HG03045 (cell line): ENCODE measurements at regions not wholly inside any gene's neighbourhood (a gene's known extent, or its start where the extent isn't known, plus 50 kb on each side); places are given as distances from the start of the nearest gene placed in this dataset.

ENCODE experiments used
- ATAC-seq: cut with Tn5 transposase; IDR thresholded peaks from one replicate; pipeline ENCODE4 v1.9.1; 2021; ENCODE audit warnings: mild to moderate bottlenecking, moderate library complexity; ENCODE audit not compliant: unreplicated experiment

DNA sequence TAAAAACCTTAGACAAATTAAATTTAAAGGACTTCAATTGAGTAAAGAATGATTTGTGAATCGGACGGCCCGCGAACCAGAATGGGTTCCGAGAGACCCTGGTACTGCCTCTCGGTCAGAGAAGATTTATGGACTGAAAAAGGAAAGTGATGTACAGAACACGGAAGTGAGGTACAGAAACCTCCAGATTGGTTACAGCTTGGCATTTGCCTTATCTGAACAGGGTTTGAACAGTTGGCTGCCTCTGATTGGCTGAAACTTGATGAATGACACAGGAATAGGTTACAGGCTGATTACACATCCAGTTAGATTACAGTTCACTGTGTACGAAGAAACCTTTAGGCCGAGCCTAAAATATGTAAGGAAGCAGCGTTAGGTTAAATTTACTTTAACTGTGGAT, 156.5 kb upstream of the EGFLAM start:
- ATAC-seq, result no peak

DNA sequence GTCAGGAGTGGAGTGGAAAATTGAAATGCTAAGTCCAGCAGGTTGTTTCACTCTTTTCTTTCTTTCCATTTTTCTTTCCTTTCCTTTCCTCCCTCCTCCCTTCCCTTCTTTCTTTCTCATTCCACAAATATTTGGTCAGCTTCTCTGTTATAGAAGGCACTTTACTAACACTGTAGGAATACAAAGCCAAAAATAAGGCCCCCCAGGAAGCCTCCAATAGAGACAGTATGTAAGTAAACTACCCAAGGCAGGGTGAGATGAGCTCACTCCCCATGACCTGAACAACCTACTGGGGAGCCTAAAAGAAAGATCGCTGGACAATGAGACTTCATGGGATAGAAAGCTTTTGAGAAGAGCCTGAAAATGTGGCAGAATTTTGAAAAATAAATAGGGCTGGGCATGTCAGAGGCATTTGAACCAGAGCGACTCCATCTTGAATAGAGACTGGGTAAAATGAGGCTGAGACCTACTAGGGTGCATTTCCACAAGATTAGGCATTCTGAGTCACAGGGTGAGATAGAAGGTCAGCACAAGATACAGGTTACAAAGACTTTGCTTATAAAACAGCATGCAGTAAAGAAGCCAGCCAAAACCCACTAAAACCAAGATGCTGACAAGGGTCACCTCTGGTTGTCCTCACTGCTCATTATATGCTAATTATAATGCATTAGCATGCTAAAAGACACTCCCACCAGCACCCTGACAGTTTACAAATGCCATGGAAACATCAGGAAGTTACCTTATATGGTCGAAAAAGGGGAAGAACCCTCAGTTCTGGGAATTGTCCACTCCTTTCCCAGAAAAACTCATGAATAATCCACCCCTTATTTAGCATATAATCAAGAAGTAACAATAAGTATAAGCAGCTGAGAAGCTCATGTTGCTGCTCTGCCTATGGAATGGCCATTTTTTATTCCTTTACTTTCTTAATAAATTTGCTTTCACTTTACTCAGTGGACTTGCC, 158.9 kb upstream of the EGFLAM start:
- no peak for ATAC-seq

DNA sequence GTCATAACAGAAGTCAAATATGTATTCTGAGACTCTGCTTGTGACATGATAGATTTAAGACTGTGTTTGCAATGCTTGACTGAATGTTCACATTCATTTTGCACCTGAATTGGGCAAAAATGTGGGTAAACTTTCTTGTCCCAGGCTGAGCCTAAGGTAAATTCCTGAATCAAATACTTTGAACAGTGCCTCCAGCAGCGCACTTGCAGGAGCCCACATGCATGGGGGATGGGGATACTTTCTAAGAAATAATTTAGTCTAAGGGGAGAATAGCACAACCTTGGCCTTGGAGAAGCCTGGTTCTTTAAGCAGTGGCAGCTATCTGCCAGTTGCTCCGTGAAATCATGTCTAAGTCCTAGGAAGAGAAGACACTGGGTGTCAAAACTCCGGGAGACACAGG, 163.5 kb upstream of the EGFLAM start:
- ATAC-seq, result no peak

DNA sequence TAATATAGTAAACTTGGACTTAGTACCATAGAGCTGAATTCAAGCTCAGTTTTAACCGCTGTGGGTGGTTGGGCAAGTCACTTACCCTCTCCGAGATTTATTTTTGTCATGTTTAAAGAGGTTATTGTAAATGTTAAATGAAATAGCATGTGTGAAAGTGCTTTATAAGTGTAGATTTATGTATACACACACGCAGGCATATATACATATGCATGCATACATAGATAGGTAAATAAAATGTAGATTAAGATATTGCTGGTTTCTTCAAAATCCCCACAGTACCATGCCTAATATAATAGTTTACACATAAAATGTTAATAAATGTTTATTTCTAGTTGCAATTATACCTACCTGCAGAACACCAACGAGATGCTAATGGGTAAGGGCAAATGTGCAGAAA, 164.5 kb upstream of the EGFLAM start:
- ATAC-seq, result no peak

DNA sequence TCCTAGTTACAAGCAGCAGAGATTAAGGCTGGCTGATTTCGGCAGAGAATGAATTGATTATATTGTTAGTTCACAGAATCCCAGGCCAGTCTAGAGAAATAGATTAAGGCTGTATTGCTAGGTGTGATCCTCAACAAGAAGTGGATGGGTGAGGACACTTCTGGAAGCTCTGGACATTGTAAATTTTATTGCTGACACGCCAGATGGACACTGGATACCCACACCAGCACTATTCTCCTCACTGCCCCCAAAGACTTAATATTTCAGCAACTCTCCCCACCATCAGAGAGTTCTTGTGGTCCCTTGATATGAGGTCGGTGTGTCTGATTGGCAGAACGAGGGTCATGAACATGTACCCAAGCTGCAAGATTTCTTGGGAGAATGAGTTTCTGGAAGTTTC, 171.6 kb upstream of the EGFLAM start:
- ATAC-seq, result no peak

DNA sequence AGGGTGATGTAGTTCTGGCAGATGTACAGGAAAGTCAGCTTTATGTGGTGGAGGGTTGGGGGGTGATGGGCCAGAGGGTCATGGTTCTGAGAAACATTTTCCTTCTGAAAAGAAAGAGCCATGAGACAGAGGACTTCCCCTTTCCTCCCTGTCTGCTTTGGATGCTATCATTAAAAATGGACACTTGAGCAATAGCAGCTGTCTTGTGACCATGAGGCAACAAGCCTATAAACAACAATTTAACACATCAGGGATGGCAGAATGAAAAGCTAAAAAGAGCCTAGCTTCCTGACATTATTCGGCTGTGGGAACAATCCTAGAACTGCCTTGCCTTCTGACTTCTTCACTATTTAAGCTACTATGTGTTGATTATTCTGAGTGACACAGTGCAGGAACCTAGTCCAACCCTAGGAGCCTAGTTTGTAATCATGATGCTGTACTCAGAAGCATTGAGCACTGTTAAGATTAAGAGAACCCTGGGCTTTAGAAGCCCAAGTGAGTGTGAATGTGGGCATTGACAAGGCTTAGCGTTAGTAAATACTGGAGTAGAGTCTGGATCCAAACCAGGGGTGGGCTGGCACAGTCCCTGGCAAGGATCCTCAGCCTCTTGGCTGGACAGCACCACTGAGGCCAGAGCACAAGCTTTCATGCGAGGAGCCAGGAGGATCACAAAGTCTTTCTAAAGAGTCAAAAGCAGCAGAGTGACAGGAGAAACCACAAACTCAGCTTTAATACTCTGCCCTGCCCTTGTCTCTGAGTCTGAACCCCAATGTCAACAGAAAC, 178.5 kb upstream of the EGFLAM start:
- ATAC-seq, result no peak

DNA sequence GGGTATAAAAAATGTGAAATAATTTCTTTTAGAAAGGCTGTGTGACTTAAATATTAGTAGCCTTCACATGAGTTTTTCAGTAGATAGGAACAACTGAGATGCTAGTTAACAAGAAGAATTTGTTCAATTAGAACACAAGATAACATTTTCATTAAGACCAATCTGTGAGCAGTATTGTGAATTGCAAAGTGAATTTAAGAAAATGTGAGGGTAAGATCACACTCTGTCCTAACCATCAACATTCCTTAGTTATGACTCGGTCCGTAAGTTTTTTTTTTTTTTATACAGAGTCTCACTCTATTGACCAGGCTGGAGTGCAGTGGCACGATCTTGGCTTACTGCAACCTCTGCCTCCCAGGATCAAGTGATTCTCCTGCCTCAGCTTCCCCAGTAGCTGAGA, 180.2 kb upstream of the EGFLAM start:
- no peak for ATAC-seq

DNA sequence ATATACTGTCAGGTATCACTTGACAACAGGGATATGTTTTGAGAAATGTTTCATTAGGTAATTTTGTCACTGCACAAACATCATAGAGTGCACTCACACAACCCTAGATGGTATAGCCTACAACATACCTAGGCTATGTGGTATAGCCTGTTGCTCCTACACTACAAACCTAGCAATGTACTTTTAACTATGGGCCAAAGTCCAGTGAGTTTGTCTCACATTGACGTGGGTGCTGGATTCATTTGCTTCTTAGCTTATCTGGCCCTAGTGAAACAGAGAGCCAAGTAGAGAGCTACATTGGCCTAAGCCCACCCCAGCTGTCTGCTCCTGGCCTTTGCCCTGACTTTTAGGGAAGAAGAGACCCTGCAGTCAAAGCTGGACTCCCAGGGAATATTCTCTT, 180.7 kb upstream of the EGFLAM start:
- no peak for ATAC-seq

DNA sequence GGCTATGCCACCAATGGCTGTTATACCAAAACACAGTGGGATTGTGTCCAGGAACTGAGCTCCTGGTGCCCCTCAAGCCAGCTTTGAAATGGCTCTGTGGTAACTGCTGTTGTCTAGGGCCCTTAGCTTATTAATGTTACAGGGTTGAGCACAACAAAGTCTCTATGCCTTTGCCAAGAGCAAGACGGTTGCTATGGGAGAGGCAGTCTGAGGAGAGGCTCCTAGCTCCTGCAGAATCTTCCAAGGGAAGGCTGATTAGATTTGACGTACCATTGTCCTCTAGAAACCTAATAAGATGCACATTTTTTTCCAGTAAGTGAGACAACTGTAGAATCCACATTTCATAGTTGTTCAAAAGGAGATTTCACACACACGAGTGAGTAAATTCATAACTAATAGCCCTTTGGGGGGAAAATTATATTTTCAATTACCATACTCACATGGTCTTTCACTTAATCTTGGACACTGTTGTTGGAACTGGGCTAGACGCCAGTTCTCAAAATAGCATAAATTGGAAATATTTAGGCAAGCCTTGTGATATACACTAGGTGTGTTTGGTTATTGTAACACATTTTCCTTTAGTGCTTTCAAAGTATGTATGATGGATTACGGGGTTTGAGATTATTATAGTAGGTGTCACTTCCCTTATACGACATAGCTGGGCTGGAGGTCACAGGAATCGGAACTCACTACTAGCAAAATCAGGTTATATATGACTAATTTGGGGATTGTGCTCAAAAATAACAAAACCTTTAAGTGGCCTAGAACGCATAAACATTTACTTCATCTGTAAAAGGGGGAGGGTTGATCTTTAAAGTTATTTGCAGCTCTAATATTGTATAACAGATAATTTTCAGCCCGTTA, 186.3 kb upstream of the EGFLAM start:
- ATAC-seq, result no peak

DNA sequence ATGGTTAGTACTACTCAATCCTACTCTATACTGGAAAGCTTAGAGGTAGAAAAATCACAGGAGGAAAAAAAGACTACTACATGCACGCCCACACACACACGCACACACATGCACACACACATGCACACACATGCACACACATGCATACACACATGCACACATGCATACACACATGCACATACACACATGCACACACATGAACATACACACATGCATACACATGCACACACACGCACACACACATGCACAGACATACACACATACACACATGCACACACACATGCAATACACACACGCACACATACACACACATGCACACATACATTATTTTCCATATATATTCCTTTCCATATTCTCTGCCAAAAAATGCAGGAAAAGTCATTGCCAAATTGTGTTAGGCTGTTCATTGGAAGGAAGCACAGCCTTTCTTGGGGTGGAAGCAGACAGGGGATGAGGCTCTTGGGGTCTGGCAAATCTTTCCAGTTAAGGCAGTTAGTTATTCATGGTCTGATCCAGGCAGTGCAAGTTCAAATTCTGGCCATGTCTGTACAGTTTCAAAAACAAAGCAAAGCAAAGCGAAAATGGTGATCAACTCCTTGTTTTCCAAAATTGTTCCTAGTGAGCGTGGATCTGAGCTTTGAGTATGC, 187.9 kb upstream of the EGFLAM start:
- no peak for ATAC-seq

DNA sequence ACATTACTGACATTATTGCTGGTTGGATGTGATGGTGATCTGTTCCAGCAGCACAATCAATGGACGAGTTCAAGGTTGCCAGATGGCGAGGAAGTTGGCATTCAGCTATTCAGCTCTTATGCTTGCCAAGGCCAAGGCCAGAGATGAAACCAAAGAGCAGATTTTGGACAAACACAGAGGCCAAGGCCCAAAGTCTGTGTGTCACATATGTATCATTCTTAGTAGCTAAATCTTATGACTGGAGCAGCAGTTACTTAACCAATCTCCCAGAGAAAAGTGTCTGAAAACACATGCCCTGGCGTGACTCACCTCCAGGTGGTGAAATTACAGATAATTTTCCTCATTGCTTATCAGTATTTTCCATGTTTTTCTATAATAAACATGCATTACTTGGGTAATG, 189.0 kb upstream of the EGFLAM start:
- no peak for ATAC-seq

DNA sequence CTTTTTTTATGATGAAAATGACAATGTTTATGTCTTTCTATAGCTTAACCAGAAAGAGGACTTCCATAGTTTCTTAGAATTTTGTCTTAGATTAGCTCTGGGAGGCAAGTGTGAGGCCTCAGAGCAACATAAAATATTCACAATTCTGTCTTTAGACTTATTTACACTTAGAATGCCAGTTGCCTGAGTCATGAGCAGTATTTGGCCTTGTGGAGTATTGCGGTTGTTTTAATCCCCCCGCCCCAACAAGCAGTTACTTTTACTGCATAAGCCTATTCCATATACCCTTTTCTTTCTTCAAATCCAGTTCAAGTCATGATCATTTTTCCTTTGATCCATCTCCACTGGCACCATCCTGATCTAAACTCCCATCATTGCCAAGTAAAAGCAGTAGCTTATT, 198.0 kb upstream of the EGFLAM start:
- no peak for ATAC-seq

DNA sequence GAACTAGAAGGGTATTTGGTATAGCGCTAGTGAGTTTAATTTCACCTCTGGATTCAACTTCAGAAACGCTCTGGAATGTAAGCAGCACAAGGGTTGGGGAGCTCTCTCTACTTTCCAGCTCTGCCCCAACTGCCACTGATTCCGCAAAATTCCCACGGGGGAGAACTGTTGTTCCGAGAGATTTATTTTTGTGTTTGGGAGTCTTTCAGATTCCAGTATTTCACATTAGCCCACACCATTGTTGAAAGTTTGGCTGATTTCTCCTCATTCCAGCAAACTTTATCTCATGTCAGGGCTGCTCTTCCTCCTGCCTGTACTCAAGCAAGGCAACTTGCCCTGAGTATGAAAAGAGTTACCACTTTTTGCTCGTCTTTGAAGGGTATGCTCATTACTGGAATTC, 198.5 kb upstream of the EGFLAM start:
- ATAC-seq, result no peak

DNA sequence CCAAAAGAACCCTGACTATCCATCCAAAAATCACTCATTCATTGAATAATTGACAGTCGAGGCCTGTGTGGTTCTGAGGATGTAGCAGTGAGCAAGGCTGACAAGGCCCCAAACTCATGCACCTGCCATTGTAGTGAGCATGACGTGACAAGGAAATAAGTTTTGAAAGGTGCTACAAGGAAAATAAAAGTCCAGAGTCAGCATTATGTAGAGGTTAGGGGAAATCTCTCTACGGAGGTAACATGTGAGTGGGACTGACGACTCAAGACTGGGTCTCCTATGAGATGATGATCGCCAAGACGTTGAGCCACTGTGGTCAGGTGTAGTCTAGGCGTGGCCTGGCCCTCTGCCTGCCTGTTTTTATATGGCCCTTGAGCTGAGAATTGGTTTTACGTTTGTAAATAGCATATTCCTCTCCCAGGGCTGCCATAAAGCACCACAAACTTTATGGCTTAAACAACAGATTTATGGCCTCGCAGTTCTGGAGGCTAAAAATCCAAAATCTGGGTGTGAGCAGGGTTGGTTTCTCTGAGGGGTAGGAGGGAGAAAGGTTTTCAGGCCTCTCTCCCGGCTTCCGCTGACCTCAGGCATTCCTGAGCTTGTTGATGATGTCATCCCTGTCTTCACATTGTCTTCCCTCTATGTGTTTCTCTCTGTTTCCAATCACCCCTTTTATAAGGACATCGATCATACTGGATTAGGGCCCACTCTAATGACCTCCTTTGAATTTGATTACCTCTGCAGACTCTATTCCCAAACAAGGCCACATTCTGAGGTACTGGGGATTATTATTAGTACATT, 206.4 kb upstream of the EGFLAM start:
- ATAC-seq, result no peak

DNA sequence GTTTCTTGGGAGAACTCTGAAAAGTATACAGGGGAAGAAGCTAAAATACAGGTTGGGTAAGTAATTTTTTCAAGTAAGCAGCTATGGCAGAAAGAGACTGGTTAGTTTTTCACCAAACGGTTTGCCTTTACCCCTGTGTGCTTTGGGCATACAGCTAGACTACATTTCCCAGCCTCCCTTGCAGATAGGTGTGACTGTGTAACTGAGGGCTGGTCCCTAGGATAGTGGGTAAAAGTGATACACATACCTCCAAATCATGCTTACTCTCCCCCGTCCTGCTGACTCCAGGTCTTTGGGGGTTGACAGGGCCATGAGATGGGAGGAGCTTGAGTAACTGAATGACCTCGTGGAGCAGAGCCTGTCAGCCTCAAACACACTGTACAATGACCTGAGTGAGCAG, 208.6 kb upstream of the GDNF start:
- ATAC-seq, result no peak

DNA sequence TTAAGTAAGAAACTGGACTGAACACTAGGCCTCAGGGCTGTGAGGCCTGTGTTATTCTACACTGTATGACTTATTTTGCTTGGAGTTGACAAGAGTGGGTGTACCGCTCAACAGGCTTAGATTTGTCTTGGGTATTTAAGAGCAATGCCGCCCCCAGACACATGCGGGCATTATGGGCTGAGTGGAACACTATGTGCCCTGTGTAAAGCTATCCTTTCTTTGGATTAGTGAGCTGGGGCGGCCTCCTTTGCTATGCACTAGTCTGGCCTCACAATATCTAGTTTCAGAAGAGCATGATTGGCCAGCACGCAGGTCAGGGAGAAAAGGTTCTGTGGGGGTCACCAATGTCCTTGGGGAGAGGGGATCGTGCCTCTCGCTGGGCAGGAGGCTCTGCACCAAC, 206.3 kb upstream of the GDNF start:
- no peak for ATAC-seq

DNA sequence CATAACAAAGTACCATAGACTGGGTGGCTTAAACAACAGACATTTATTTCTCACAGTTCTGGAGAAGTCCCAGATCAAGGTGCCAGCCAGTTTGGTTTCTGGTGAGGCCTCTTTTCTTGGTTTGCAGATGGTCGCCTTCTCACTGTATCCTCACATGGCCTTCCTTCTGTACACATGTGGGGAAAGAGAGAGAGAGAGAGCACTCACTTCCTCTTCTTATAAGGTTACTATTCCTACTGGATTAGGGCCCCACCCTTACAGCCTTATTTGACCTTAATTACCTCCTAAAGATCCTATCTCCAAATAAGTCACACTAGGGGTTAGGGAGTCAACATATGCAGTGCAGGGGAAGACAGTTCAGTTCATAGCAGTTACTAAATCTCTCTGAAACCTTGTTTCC, 205.6 kb upstream of the GDNF start:
- ATAC-seq, result no peak

DNA sequence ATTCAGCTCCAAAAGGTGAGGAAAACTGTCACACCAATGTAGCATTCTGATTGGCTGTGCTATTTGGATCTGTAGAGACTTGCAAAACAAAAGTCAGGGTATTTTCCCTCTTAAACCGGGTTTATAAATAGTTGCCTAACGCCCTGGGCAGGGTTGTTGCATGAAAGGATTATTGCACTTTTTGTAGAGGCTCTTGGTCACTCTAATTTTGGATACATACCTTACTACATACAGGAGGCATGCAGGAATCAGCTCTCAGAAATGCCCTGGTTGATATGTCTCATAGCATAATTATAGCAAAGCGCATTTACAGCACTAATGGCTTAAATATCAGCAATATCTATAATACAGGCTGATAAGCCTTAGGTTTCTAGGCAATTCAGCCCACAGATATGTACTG, 200.0 kb upstream of the GDNF start:
- no peak for ATAC-seq

DNA sequence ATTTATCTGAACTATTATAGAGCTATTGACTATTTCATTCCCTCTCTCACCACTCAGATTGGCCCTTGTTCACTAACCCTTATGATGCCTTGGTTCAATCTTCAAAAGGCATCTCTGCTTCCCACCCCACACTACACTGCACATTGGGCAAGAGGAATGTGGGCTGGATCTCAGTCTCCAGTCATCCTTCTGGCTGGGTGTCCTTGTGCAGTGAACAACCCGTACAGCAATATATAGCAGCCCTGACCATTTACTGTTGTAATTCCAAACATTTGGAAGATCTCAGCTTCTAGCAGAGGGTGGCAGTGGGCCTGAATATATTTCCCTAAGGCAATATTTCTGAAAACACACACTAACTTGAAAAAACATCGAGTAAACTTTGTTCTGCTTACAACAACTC, 199.2 kb upstream of the GDNF start:
- ATAC-seq, result no peak

DNA sequence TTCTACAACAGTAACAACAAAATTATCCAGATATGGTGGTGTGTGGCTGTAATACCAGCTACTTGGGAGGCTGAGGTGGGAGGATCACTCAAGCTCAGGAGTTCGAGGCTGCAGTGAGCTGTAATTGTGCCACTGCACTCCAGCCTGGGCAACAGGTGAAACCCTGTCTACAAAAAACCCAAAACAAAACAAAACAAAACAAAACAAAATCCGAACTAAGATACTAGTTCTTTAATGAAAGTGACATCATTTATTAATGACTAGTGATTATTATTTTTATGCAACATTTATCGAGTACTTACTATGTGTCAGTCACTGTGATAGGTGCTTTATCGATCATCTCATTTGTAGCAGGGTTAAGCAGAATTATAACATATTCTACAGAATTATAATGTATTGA, 196.9 kb upstream of the GDNF start:
- no peak for ATAC-seq
